H1 (cell line): ENCODE measurements at regions not wholly inside any gene's neighbourhood (a gene's known extent, or its start where the extent isn't known, plus 50 kb on each side); places are given as distances from the start of the nearest gene placed in this dataset.

Source experiments
- CBX5 ChIP-seq: fragments of 300-800, 300-1000 bp; sonication (generic); IDR thresholded peaks from 2 replicates; pipeline ENCODE4 v1.7.1; 2016; ENCODE audit warnings: antibody characterized with exemption, low read length, low read depth
- CHD2 ChIP-seq: IDR thresholded peaks from 2 replicates; pipeline ENCODE4 v1.6.1; 2012; ENCODE audit warnings: low read length, improper control_type of control experiment
- CREB1 ChIP-seq: IDR thresholded peaks from 2 replicates; pipeline ENCODE4 v1.6.1; 2012; ENCODE audit warnings: inconsistent platforms
- EGR1 ChIP-seq: IDR thresholded peaks from 2 replicates; pipeline ENCODE4 v1.6.1; 2011; ENCODE audit warnings: low read depth, low read length, borderline replicate concordance
- JUN ChIP-seq: IDR thresholded peaks from 2 replicates; pipeline ENCODE4 v1.6.1; 2011; ENCODE audit warnings: low read depth, mild to moderate bottlenecking, improper control_type of control experiment, low read length
- POLR2A ChIP-seq, 2 experiments: IDR thresholded peaks; 1 replicate in 1 of 2; 2 replicates in 1 of 2; pipeline ENCODE4 v1.6.1; 2011; ENCODE audit warnings: low read depth in 2 of 2, low read length in 2 of 2, mild to moderate bottlenecking in 2 of 2; ENCODE audit errors: control extremely low read depth in 1 of 2
- POLR2AphosphoS5 ChIP-seq: IDR thresholded peaks from 2 replicates; pipeline ENCODE4 v1.6.1; 2011; ENCODE audit warnings: low read depth, low read length
- RAD21 ChIP-seq, 2 experiments: IDR thresholded peaks in 1 of 2; conservative IDR thresholded peaks in 1 of 2; 2 replicates each; pipeline ENCODE4 v1.6.1; 2011; ENCODE audit warnings: low read depth in 2 of 2, low read length in 2 of 2, improper control_type of control experiment in 1 of 2, inconsistent platforms in 1 of 2, mild to moderate bottlenecking in 1 of 2, moderate library complexity in 1 of 2
- RNF2 ChIP-seq: fragments of 200-900, 300-1000 bp; sonication (generic); IDR thresholded peaks from 2 replicates; pipeline ENCODE4 v1.7.1; 2016; ENCODE audit warnings: borderline replicate concordance, low read depth, mild to moderate bottlenecking, antibody characterized with exemption, low read length; ENCODE audit not compliant: poor library complexity, severe bottlenecking; ENCODE audit errors: missing control alignments
- SP1 ChIP-seq: IDR thresholded peaks from 2 replicates; pipeline ENCODE4 v1.6.1; 2011; ENCODE audit warnings: low read depth, low read length
- SUZ12 ChIP-seq: fragments of 200-600 bp; sonication (generic); IDR thresholded peaks from 2 replicates; pipeline ENCODE4 v1.6.1; 2012; ENCODE audit warnings: mild to moderate bottlenecking, inconsistent platforms, low read length, moderate library complexity, mixed read lengths
- TAF1 ChIP-seq: IDR thresholded peaks from 2 replicates; pipeline ENCODE4 v1.6.1; 2011; ENCODE audit warnings: mild to moderate bottlenecking, low read depth, low read length
- TF ChIP-seq, protein P1 (sequence below), 3 experiments: IDR thresholded peaks; 1 replicate in 2 of 3; 2 replicates in 1 of 3; pipeline versions ENCODE4 v1.5.1 to v1.6.1; 2011; ENCODE audit warnings: low read length in 3 of 3, mild to moderate bottlenecking in 3 of 3, inconsistent platforms in 2 of 3, low read depth in 1 of 3, moderate library complexity in 1 of 3; ENCODE audit not compliant: insufficient read depth in 1 of 3; ENCODE audit errors: control extremely low read depth in 1 of 3
- TF ChIP-seq, protein P2 (sequence below): IDR thresholded peaks from 2 replicates; pipeline ENCODE4 v1.6.1; 2011; ENCODE audit warnings: low read depth, mild to moderate bottlenecking, low read length; ENCODE audit not compliant: insufficient read depth

DNA sequence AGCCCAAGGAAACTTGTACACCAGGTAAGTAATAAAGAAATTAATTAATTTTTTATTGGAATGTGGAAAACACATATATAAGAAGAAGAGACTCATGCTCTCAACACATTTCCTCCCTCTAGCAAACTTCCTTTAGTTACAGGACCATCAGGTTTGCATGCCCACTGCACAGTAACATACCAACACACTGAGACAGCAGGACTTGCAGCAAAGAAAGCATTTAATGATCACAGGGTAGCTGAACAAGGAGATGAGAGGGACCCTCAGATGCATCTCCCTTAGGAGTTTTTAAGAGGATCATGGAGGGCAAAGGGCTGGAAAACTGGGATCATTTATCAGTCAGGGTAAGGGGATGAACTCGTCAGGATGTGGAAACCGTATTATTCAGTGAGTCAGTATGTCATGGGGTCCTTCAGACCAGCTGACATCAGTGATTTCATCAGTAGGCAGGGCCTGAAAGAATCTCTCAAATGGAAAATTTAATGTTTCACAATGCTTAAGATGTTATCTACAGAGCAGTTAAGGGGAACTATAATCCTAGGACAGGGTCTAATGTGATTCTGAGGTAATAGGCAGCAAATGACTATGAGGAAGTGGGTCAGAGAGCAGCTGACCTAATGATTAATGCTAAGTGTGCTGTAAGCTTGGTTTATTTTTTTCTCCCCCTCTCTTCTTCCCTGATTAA is 193.8 kb upstream of the RND3 start:
- TF ChIP-seq, protein P1, sequence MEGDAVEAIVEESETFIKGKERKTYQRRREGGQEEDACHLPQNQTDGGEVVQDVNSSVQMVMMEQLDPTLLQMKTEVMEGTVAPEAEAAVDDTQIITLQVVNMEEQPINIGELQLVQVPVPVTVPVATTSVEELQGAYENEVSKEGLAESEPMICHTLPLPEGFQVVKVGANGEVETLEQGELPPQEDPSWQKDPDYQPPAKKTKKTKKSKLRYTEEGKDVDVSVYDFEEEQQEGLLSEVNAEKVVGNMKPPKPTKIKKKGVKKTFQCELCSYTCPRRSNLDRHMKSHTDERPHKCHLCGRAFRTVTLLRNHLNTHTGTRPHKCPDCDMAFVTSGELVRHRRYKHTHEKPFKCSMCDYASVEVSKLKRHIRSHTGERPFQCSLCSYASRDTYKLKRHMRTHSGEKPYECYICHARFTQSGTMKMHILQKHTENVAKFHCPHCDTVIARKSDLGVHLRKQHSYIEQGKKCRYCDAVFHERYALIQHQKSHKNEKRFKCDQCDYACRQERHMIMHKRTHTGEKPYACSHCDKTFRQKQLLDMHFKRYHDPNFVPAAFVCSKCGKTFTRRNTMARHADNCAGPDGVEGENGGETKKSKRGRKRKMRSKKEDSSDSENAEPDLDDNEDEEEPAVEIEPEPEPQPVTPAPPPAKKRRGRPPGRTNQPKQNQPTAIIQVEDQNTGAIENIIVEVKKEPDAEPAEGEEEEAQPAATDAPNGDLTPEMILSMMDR (IDR thresholded peaks at IDR 0.05; ENCODE audit: control extremely low read depth in 1 of 3, insufficient read depth in 1 of 3, low read depth in 1 of 3, low read length in 3 of 3): no peak
- no peak for TF ChIP-seq CHD2
- TF ChIP-seq, protein P2, sequence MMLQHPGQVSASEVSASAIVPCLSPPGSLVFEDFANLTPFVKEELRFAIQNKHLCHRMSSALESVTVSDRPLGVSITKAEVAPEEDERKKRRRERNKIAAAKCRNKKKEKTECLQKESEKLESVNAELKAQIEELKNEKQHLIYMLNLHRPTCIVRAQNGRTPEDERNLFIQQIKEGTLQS: no peak
- no peak for TF ChIP-seq POLR2AphosphoS5
- TF ChIP-seq CREB1: no peak
- TF ChIP-seq EGR1: no peak
- TF ChIP-seq POLR2A (IDR thresholded peaks at IDR 0.05; ENCODE audit: control extremely low read depth in 1 of 2, low read depth in 2 of 2, low read length in 2 of 2): no peak
- no peak for TF ChIP-seq TAF1
- no peak for TF ChIP-seq RAD21 (IDR thresholded peaks at IDR 0.05 in 1 of 2, conservative IDR thresholded peaks at IDR 0.05 in 1 of 2; ENCODE audit: low read depth in 2 of 2, low read length in 2 of 2)
- no peak for TF ChIP-seq SP1
- TF ChIP-seq RNF2: no peak
- TF ChIP-seq SUZ12: no peak
- no peak for TF ChIP-seq JUN
- no peak for TF ChIP-seq CBX5
